AG04449 (cell line): ENCODE measurements at regions not wholly inside any gene's neighbourhood (a gene's known extent, or its start where the extent isn't known, plus 50 kb on each side); places are given as distances from the start of the nearest gene placed in this dataset.
A peak's percentile ranks its signal among the peaks of the same experiment; 100 is the strongest.

Experiments
- CTCF ChIA-PET: fragments of 350-600 bp; formaldehyde crosslinking; extraction: SDS; loops from one replicate; lab custom pipeline; 2021; ENCODE audit warnings: antibody characterized with exemption; lab: Yijun Ruan, JAX
- POLR2A ChIA-PET: fragments of 400-600, 350-600 bp; formaldehyde crosslinking; extraction: SDS; loops from one replicate; lab custom pipeline; 2020; ENCODE audit warnings: antibody characterized with exemption, inconsistent platforms; lab: Yijun Ruan, JAX
- DNase-seq: peaks from one replicate; pipeline ENCODE4 v3.0.0-alpha.2; 2010; ENCODE audit warnings: low read depth, low spot score
- H3K4me3 ChIP-seq: 2 replicates; pipeline ENCODE4 v1.5.1; 2011; ENCODE audit warnings: low read depth, mild to moderate bottlenecking, control low read depth, low read length
- CTCF ChIP-seq: IDR thresholded peaks from one replicate; pipeline ENCODE4 v1.5.1; 2011; ENCODE audit warnings: mild to moderate bottlenecking, moderate library complexity, low read length, control low read depth, inconsistent platforms; ENCODE audit not compliant: insufficient read depth; ENCODE audit errors: missing control alignments

- DNase-seq: no peak
- no peak overlapping the region for H3K4me3 ChIP-seq
- TF ChIP-seq CTCF: no peak
- POLR2A ChIA-PET: no interaction called here
- CTCF ChIA-PET: interaction anchor here (1.0 to 1.4 kb wide), 3 partner anchors 11 to 174 kb away, joined by 3 to 4 read pairs (median 3); no protein-coding TSS in a partner anchor
Observed at GRCh38 chr3:197431346-197431910, 124.3 kb downstream of the BDH1 start.

- H3K4me3 ChIP-seq: no peak overlapping the region
- TF ChIP-seq CTCF: no peak
- ChIA-PET POLR2A (no interaction called here), CTCF (interaction anchor here (1.0 to 1.4 kb wide), 4 partner anchors 10 to 174 kb away, joined by 3 to 4 read pairs (median 3); no protein-coding TSS in a partner anchor)
- DNase-seq: peak; percentile 63
Observed at GRCh38 chr3:197430934-197431333, 124.8 kb downstream of the BDH1 start.

GRCh38 chr3:197430502-197430901, 125.3 kb downstream of the BDH1 start:
- POLR2A ChIA-PET: interaction anchor here (0.7 kb wide), 1 partner anchor 11 kb away, joined by 3 read pairs; no protein-coding TSS in a partner anchor
- no peak overlapping the region for H3K4me3 ChIP-seq
- DNase-seq: no peak
- no peak for TF ChIP-seq CTCF
- CTCF ChIA-PET: interaction anchor here (1.0 to 1.4 kb wide), 4 partner anchors 10 to 173 kb away, joined by 3 to 4 read pairs (median 3); no protein-coding TSS in a partner anchor

GRCh38 chr3:197428952-197429351, 126.8 kb downstream of the BDH1 start:
- POLR2A ChIA-PET: no interaction called here
- CTCF ChIA-PET: interaction anchor here (1.2 to 1.6 kb wide), 2 partner anchors 15 to 25 kb away, joined by 3 to 4 read pairs; no protein-coding TSS in a partner anchor
- no peak for DNase-seq
- H3K4me3 ChIP-seq: no peak overlapping the region
- no peak for TF ChIP-seq CTCF

- POLR2A ChIA-PET: interaction anchor here (1.1 kb wide), 1 partner anchor 33 kb away, joined by 5 read pairs; no protein-coding TSS in a partner anchor
- DNase-seq: no peak
- CTCF ChIA-PET: interaction anchor here (0.7 to 1.6 kb wide), 3 partner anchors 16 to 29 kb away, joined by 3 to 4 read pairs (median 3); no protein-coding TSS in a partner anchor
- H3K4me3 ChIP-seq: no peak overlapping the region
- TF ChIP-seq CTCF: no peak
Observed at GRCh38 chr3:197428117-197428801, 127.5 kb downstream of the BDH1 start.

GRCh38 chr3:197427021-197427420, 128.6 kb upstream of the DLG1 start:
- CTCF ChIA-PET: interaction anchor here (0.6 to 1.5 kb wide), 3 partner anchors 9 to 202 kb away, joined by 3 to 4 read pairs (median 4); no protein-coding TSS in a partner anchor
- TF ChIP-seq CTCF: no peak
- no peak overlapping the region for H3K4me3 ChIP-seq
- no peak for DNase-seq
- POLR2A ChIA-PET: no interaction called here
